DMS114 treated with DMSO at 0.1 percent for 48 hours (cell line): ENCODE measurements at regions not wholly inside any gene's neighbourhood (a gene's known extent, or its start where the extent isn't known, plus 50 kb on each side); places are given as distances from the start of the nearest gene placed in this dataset.

ENCODE experiments used
- DNase-seq: peaks from one replicate; lab custom pipeline; 2025; ENCODE audit not compliant: unreplicated experiment; lab: John Stamatoyannopoulos, UW

GRCh38 chr6:28585335-28585734 is 59.7 kb downstream of the GPX5 start:
- DNase-seq = no peak

GRCh38 chr6:28586324-28586723 is 60.6 kb downstream of the GPX5 start:
- DNase-seq = no peak

- DNase-seq = no peak
Measured at GRCh38 chr6:28586962-28587745, 61.5 kb downstream of the GPX5 start.

GRCh38 chr6:28587746-28588075 is 62.0 kb downstream of the GPX5 start:
- DNase-seq = no peak

GRCh38 chr6:28588666-28589065 is 63.0 kb downstream of the GPX5 start:
- no peak for DNase-seq

- DNase-seq = peak; percentile 93
Measured at GRCh38 chr6:28589234-28589956, 63.7 kb downstream of the GPX5 start.

GRCh38 chr6:28589957-28590349 is 64.3 kb downstream of the GPX5 start:
- no peak for DNase-seq

- peak; percentile 90 for DNase-seq
Measured at GRCh38 chr6:28597217-28597835, 71.6 kb downstream of the GPX5 start.

GRCh38 chr6:28597924-28598722 is 72.4 kb downstream of the GPX5 start:
- DNase-seq = no peak

- DNase-seq = no peak
Measured at GRCh38 chr6:28598757-28599686, 73.3 kb downstream of the GPX5 start.

- DNase-seq = no peak
Measured at GRCh38 chr6:28600245-28600644, 74.6 kb downstream of the GPX5 start.

GRCh38 chr6:28603891-28604290 is 78.2 kb downstream of the GPX5 start:
- no peak for DNase-seq

GRCh38 chr6:28606424-28607391 is 81.0 kb downstream of the GPX5 start:
- peak; percentile 94 for DNase-seq

GRCh38 chr6:28607990-28608389 is 82.3 kb downstream of the GPX5 start:
- no peak for DNase-seq

GRCh38 chr6:28609672-28610071 is 84.0 kb downstream of the GPX5 start:
- no peak for DNase-seq

GRCh38 chr6:28615616-28615954 is 89.9 kb downstream of the GPX5 start:
- no peak for DNase-seq

GRCh38 chr6:28615955-28616747 is 90.5 kb downstream of the GPX5 start:
- DNase-seq = no peak

- DNase-seq = no peak
Measured at GRCh38 chr6:28618898-28619555, 93.3 kb downstream of the GPX5 start.
